ENCODE measurements at regions not wholly inside any gene's neighbourhood (a gene's known extent, or its start where the extent isn't known, plus 50 kb on each side); places are given as distances from the start of the nearest gene placed in this dataset.

- Mint-ChIP-seq H3K4me1 (no peaks in the 10 kb centered on the region), H3K36me3 (ENCODE audit: low read depth) (no peaks in the 10 kb centered on the region), H3K27ac (ENCODE audit: unreplicated experiment) (no peak overlapping the region), H3K9me3 (peaks cover 11% of the 10 kb centered on the region), H3K4me3 (no peak overlapping the region), H3K27me3 (ENCODE audit: low read depth) (no peaks in the 10 kb centered on the region)
- DNase-seq (ENCODE audit: low read depth, low spot score) = no peak
- TF ChIP-seq, protein P1, sequence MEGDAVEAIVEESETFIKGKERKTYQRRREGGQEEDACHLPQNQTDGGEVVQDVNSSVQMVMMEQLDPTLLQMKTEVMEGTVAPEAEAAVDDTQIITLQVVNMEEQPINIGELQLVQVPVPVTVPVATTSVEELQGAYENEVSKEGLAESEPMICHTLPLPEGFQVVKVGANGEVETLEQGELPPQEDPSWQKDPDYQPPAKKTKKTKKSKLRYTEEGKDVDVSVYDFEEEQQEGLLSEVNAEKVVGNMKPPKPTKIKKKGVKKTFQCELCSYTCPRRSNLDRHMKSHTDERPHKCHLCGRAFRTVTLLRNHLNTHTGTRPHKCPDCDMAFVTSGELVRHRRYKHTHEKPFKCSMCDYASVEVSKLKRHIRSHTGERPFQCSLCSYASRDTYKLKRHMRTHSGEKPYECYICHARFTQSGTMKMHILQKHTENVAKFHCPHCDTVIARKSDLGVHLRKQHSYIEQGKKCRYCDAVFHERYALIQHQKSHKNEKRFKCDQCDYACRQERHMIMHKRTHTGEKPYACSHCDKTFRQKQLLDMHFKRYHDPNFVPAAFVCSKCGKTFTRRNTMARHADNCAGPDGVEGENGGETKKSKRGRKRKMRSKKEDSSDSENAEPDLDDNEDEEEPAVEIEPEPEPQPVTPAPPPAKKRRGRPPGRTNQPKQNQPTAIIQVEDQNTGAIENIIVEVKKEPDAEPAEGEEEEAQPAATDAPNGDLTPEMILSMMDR (conservative IDR thresholded peaks at IDR 0.05) = peak; percentile 20
These were observed 406.2 kb downstream of the SUCLA2 start for GRCh38 chr13:47594833-47595232.

DNA sequence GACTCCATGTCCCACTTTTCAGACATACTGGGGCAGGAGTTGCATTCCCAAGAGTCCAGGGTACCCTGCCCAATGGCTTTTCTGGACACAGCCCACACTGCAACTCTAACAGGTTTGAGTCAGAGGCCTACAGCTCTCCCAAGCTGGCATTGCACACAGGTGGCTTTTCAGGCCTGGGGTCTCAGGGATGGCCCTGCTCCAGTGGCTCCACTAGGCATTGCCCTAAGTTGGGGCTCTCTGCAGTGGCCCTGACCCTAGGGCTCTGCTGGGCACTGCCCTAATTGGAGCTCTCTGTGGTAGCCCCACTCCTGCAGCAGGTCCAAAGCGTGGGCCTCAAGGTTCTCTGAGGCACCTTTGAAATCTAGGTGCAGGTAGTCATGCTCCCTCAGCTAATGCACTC, 408.8 kb downstream of the SUCLA2 start:
- Mint-ChIP-seq H3K27ac (ENCODE audit: unreplicated experiment) (no peak overlapping the region), H3K4me3 (no peak overlapping the region), H3K4me1 (no peaks in the 10 kb centered on the region), H3K9me3 (peaks cover 15% of the 10 kb centered on the region), H3K27me3 (ENCODE audit: low read depth) (no peaks in the 10 kb centered on the region), H3K36me3 (ENCODE audit: low read depth) (no peaks in the 10 kb centered on the region)
- DNase-seq (ENCODE audit: low read depth, low spot score) = no peak
- TF ChIP-seq, protein P1 (conservative IDR thresholded peaks at IDR 0.05) = no peak

- no peak overlapping the region for H3K4me3 Mint-ChIP-seq
- H3K27me3 Mint-ChIP-seq (ENCODE audit: low read depth) = no peaks in the 10 kb centered on the region
- H3K27ac Mint-ChIP-seq (ENCODE audit: unreplicated experiment) = no peak overlapping the region
- DNase-seq (ENCODE audit: low read depth, low spot score) = no peak
- TF ChIP-seq, protein P1 (conservative IDR thresholded peaks at IDR 0.05) = no peak
- H3K4me1 Mint-ChIP-seq = no peaks in the 10 kb centered on the region
- H3K36me3 Mint-ChIP-seq (ENCODE audit: low read depth) = no peaks in the 10 kb centered on the region
- peaks cover 18% of the 10 kb centered on the region for H3K9me3 Mint-ChIP-seq
These were observed 412.4 kb downstream of the SUCLA2 start for GRCh38 chr13:47588676-47589075.

GRCh38 chr13:47572375-47572774, 428.7 kb downstream of the SUCLA2 start:
- DNase-seq (ENCODE audit: low read depth, low spot score) = no peak
- Mint-ChIP-seq H3K4me1 (no peaks in the 10 kb centered on the region), H3K27me3 (ENCODE audit: low read depth) (no peaks in the 10 kb centered on the region), H3K9me3 (peaks cover 23% of the 10 kb centered on the region), H3K4me3 (no peak overlapping the region), H3K27ac (ENCODE audit: unreplicated experiment) (no peak overlapping the region), H3K36me3 (ENCODE audit: low read depth) (peaks cover 22% of the 10 kb centered on the region)
- TF ChIP-seq, protein P1 (conservative IDR thresholded peaks at IDR 0.05) = no peak

DNA sequence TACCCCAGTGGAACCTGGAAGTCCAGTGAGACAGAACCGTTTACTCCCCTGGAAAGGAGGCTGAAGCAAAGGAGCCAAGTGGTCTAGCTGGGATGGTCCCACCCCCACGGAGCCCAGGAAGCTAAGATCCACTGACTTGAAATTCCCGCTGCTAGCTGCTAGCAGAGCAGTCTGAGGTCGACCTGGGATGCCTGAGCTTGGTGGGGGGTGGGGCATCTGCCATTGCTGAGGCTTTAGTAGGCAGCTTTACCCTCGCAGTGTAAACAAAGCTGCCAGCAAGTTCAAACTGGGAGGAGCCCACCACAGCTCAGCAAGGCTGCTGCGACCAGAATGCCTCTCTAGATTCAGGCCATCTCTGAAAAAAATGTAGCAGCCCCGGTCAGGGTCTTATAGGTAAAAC, 437.0 kb downstream of the SUCLA2 start:
- H3K9me3 Mint-ChIP-seq = peaks cover 3% of the 10 kb centered on the region
- H3K36me3 Mint-ChIP-seq (ENCODE audit: low read depth) = peaks cover 13% of the 10 kb centered on the region
- TF ChIP-seq, protein P1 (conservative IDR thresholded peaks at IDR 0.05) = no peak
- no peaks in the 10 kb centered on the region for H3K4me1 Mint-ChIP-seq
- no peak overlapping the region for H3K4me3 Mint-ChIP-seq
- no peak overlapping the region for H3K27ac Mint-ChIP-seq (ENCODE audit: unreplicated experiment)
- H3K27me3 Mint-ChIP-seq (ENCODE audit: low read depth) = no peaks in the 10 kb centered on the region
- DNase-seq (ENCODE audit: low read depth, low spot score) = peak; percentile 5

DNA sequence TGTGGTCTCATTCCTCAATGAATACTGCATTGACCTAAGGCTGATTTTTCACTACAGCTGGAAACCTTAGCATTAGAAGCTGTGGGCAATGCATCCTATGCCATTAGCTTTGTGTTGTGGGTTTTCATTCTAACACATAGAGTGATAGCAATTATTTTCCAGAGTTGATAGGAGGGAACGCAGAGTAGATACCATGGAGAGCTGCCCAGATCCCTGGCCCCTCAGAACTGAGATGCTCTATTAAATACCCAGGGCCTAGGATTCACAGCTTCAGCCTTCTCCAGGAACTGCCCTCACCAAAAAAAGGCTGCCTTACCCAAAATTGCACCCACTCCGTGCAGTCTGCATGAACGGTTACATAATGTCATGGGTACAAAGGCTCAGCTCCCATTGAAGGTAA, 444.4 kb downstream of the SUCLA2 start:
- Mint-ChIP-seq H3K27me3 (ENCODE audit: low read depth) (no peaks in the 10 kb centered on the region), H3K4me3 (no peak overlapping the region), H3K36me3 (ENCODE audit: low read depth) (no peaks in the 10 kb centered on the region), H3K9me3 (no peaks in the 10 kb centered on the region), H3K27ac (ENCODE audit: unreplicated experiment) (no peak overlapping the region), H3K4me1 (peaks cover 4% of the 10 kb centered on the region)
- DNase-seq (ENCODE audit: low read depth, low spot score) = no peak
- TF ChIP-seq, protein P1 (conservative IDR thresholded peaks at IDR 0.05) = no peak

All from neural crest cell (in vitro differentiated cells).